ENCODE measurements at regions not wholly inside any gene's neighbourhood (a gene's known extent, or its start where the extent isn't known, plus 50 kb on each side); places are given as distances from the start of the nearest gene placed in this dataset.

GRCh38 chr2:153068915-153069314 lies 350.5 kb downstream of the ARL6IP6 start:
- H3K27me3 ChIP-seq (ENCODE audit: insufficient read depth, low read length) = no peaks in the 10 kb centered on the region
- BruUV-seq (replicated peaks) = no TSS peak
- TF ChIP-seq EZH2phosphoT487 (IDR thresholded peaks at IDR 0.05; ENCODE audit: borderline replicate concordance) = no peak
- no peak for TF ChIP-seq SP1 (IDR thresholded peaks at IDR 0.05; ENCODE audit: low read depth)
- CTCF ChIA-PET = no interaction called here
- no peaks in the 10 kb centered on the region for H3K9me3 ChIP-seq (ENCODE audit: control insufficient read depth in 1 of 2, insufficient read depth in 1 of 2, low read depth in 1 of 2, low read length in 2 of 2)
- no peak overlapping the region for H2AFZ ChIP-seq (ENCODE audit: low read depth, low read length, poor library complexity, severe bottlenecking)
- H4K20me1 ChIP-seq (ENCODE audit: insufficient read depth) = no peaks in the 10 kb centered on the region
- H3K4me3 ChIP-seq (replicated peaks in 1 of 2; ENCODE audit: low read depth in 1 of 2, low read length in 2 of 2) = no peak overlapping the region
- H3K79me2 ChIP-seq (ENCODE audit: insufficient read depth, low read length) = no peaks in the 10 kb centered on the region
- no peaks in the 10 kb centered on the region for H3K4me1 ChIP-seq (ENCODE audit: control insufficient read depth in 1 of 2, insufficient read depth in 2 of 2, low read length in 2 of 2)
- no peak for ATAC-seq
- H3K4me2 ChIP-seq (ENCODE audit: low read length) = no peak overlapping the region
- DNase-seq (ENCODE audit: low read depth, low spot score) = no peak
- intact Hi-C loops (cut with micrococcal nuclease) = no loop called here
- no peaks in the 10 kb centered on the region for H3K9me2 ChIP-seq (ENCODE audit: insufficient read depth)
- POLR2A ChIA-PET = no interaction called here
- no peak overlapping the region for H3K27ac ChIP-seq (ENCODE audit: low read depth, low read length)
- no peaks in the 10 kb centered on the region for H3K36me3 ChIP-seq (ENCODE audit: control insufficient read depth in 1 of 2, insufficient read depth in 2 of 2, low read length in 2 of 2)
- no peak overlapping the region for H3K9ac ChIP-seq (ENCODE audit: low read length)
- RAD21 ChIA-PET (ENCODE audit: low non-redundant PET in 1 of 2, low total read pairs in 2 of 2, uncharacterized antibody in 2 of 2, unreplicated experiment in 2 of 2) = no interaction called here

- H3K9me2 ChIP-seq (ENCODE audit: insufficient read depth) = no peaks in the 10 kb centered on the region
- no peaks in the 10 kb centered on the region for H3K4me1 ChIP-seq (ENCODE audit: control insufficient read depth in 1 of 2, insufficient read depth in 2 of 2, low read length in 2 of 2)
- ChIA-PET CTCF (no interaction called here), RAD21 (ENCODE audit: low non-redundant PET in 1 of 2, low total read pairs in 2 of 2, uncharacterized antibody in 2 of 2, unreplicated experiment in 2 of 2) (no interaction called here), POLR2A (no interaction called here)
- H3K27ac ChIP-seq (ENCODE audit: low read depth, low read length) = no peak overlapping the region
- TF ChIP-seq CEBPB (IDR thresholded peaks at IDR 0.05; ENCODE audit: low read depth) = no peak
- no peak for TF ChIP-seq RAD21 (IDR thresholded peaks at IDR 0.05; ENCODE audit: low read depth)
- no peak for TF ChIP-seq YY1 (IDR thresholded peaks at IDR 0.05; ENCODE audit: extremely low read depth, insufficient replicate concordance, low read depth, low read length)
- no peak for TF ChIP-seq REST (IDR thresholded peaks at IDR 0.05; ENCODE audit: low read depth)
- no peak for TF ChIP-seq ZNF274 (IDR thresholded peaks at IDR 0.05; ENCODE audit: low read depth, low read length)
- H2AFZ ChIP-seq (ENCODE audit: low read depth, low read length, poor library complexity, severe bottlenecking) = no peak overlapping the region
- no peaks in the 10 kb centered on the region for H3K27me3 ChIP-seq (ENCODE audit: insufficient read depth, low read length)
- no peak overlapping the region for H3K4me3 ChIP-seq (replicated peaks in 1 of 2; ENCODE audit: low read depth in 1 of 2, low read length in 2 of 2)
- H4K20me1 ChIP-seq (ENCODE audit: insufficient read depth) = no peaks in the 10 kb centered on the region
- no peaks in the 10 kb centered on the region for H3K79me2 ChIP-seq (ENCODE audit: insufficient read depth, low read length)
- no TSS peak for BruUV-seq (replicated peaks)
- ATAC-seq (no peak), DNase-seq (ENCODE audit: low read depth, low spot score) (no peak)
- no peaks in the 10 kb centered on the region for H3K9me3 ChIP-seq (ENCODE audit: control insufficient read depth in 1 of 2, insufficient read depth in 1 of 2, low read depth in 1 of 2, low read length in 2 of 2)
- H3K4me2 ChIP-seq (ENCODE audit: low read length) = no peak overlapping the region
- no peaks in the 10 kb centered on the region for H3K36me3 ChIP-seq (ENCODE audit: control insufficient read depth in 1 of 2, insufficient read depth in 2 of 2, low read length in 2 of 2)
- no peak overlapping the region for H3K9ac ChIP-seq (ENCODE audit: low read length)
- intact Hi-C loops (cut with micrococcal nuclease) = no loop called here
These were observed 349.6 kb downstream of the ARL6IP6 start for GRCh38 chr2:153068052-153068451.

Measured in HCT116 (cell line).